ENCODE measurements at regions not wholly inside any gene's neighbourhood (a gene's known extent, or its start where the extent isn't known, plus 50 kb on each side); places are given as distances from the start of the nearest gene placed in this dataset.

- H3K4me1 ChIP-seq: no peaks in the 10 kb centered on the region
- no peak overlapping the region for H3K4me3 ChIP-seq
- no peak overlapping the region for H3K27ac ChIP-seq
- WGBS: 92% methylated on average over 2 of the region's 2 CpGs
- no peaks in the 10 kb centered on the region for H3K36me3 ChIP-seq
- TF ChIP-seq POLR2A (IDR thresholded peaks at IDR 0.05) (no peak), EP300 (IDR thresholded peaks at IDR 0.05) (no peak), POLR2AphosphoS5 (IDR thresholded peaks at IDR 0.05) (no peak), CTCF (IDR thresholded peaks at IDR 0.05) (no peak)
- H3K27me3 ChIP-seq: no peaks in the 10 kb centered on the region
- H3K9me3 ChIP-seq: no peaks in the 10 kb centered on the region
- DNase-seq (ENCODE audit: low spot score in 2 of 2): no peak
Measured at GRCh38 chr2:184297085-184297484, 301.2 kb upstream of the ZNF804A start.

DNA sequence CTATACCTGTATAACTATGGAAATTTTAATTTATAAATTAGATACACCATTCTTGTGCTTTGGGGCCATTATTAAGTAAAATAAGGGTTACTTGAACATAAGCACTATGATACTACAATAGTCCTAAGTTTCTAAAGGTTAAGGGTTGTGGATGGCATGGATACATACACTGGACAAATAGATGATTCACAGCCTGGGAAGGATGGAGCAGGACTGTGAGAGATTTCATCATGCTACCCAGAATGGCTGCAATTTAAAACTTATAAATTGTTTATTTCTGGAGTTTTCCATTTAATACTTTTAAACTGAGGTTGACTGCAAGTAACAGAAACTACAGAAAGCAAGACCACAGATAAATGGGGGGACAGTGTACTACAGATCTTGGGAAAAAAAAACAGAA is 295.8 kb upstream of the ZNF804A start:
- Histone ChIP-seq H3K4me3 (no peak overlapping the region), H3K36me3 (no peaks in the 10 kb centered on the region), H3K9me3 (no peaks in the 10 kb centered on the region), H3K27me3 (no peaks in the 10 kb centered on the region), H3K4me1 (no peaks in the 10 kb centered on the region), H3K27ac (no peak overlapping the region)
- TF ChIP-seq EP300 (IDR thresholded peaks at IDR 0.05): no peak
- no peak for TF ChIP-seq POLR2A (IDR thresholded peaks at IDR 0.05)
- TF ChIP-seq CTCF (IDR thresholded peaks at IDR 0.05): no peak
- no peak for TF ChIP-seq POLR2AphosphoS5 (IDR thresholded peaks at IDR 0.05)
- no peak for DNase-seq (ENCODE audit: low spot score in 2 of 2)

GRCh38 chr2:184304006-184304405 is 294.3 kb upstream of the ZNF804A start:
- no peaks in the 10 kb centered on the region for H3K9me3 ChIP-seq
- no peak overlapping the region for H3K27ac ChIP-seq
- DNase-seq (ENCODE audit: low spot score in 2 of 2): no peak
- H3K4me1 ChIP-seq: no peaks in the 10 kb centered on the region
- no peaks in the 10 kb centered on the region for H3K36me3 ChIP-seq
- H3K27me3 ChIP-seq: no peaks in the 10 kb centered on the region
- TF ChIP-seq EP300 (IDR thresholded peaks at IDR 0.05): no peak
- no peak for TF ChIP-seq POLR2AphosphoS5 (IDR thresholded peaks at IDR 0.05)
- no peak for TF ChIP-seq POLR2A (IDR thresholded peaks at IDR 0.05)
- no peak for TF ChIP-seq CTCF (IDR thresholded peaks at IDR 0.05)
- H3K4me3 ChIP-seq: no peak overlapping the region

DNA sequence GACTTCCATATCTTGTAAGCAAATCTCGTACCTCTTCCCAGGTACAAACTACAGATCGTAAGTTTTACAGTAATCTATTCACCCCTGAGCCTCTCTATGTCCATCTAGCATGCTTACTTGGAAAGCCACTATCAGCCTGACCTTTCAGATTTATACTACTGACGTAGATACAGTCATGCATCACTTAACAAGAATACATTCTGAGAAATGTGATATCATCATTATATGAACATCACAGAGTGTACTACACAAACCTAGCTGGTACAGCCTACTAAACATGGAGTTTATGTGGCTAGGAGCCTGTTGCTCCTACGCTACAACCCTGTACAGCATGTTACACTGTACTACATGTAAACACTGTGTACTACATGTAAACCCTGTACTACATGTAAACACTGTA is 293.2 kb upstream of the ZNF804A start:
- 84% methylated on average over 4 of the region's 4 CpGs for WGBS
- no peaks in the 10 kb centered on the region for H3K36me3 ChIP-seq
- no peak for TF ChIP-seq POLR2A (IDR thresholded peaks at IDR 0.05)
- TF ChIP-seq EP300 (IDR thresholded peaks at IDR 0.05): no peak
- TF ChIP-seq CTCF (IDR thresholded peaks at IDR 0.05): no peak
- no peak for TF ChIP-seq POLR2AphosphoS5 (IDR thresholded peaks at IDR 0.05)
- no peak for DNase-seq (ENCODE audit: low spot score in 2 of 2)
- no peak overlapping the region for H3K4me3 ChIP-seq
- no peaks in the 10 kb centered on the region for H3K9me3 ChIP-seq
- no peaks in the 10 kb centered on the region for H3K4me1 ChIP-seq
- H3K27me3 ChIP-seq: no peaks in the 10 kb centered on the region
- no peak overlapping the region for H3K27ac ChIP-seq

DNA sequence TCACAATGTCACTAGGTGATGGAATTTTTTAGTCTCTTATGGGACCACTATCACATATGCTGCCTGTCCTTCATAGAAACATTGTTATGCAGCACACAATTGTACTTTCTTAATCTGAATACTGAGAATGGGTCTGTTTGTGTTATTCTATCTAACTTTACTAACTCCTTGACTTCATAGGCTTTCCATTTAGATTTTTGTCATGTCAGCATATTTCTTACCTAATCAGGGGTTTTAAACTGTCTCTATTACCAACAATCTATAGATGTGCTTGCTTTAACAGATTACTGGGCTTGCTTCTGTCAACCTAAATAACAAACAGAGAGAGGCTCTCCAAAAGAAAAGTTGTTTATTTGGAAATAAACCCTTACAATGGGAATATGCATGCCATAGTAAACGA is 289.6 kb upstream of the ZNF804A start:
- H3K4me1 ChIP-seq: no peaks in the 10 kb centered on the region
- no peaks in the 10 kb centered on the region for H3K9me3 ChIP-seq
- 78% methylated on average over 1 of the region's 1 CpG for WGBS
- no peak overlapping the region for H3K27ac ChIP-seq
- TF ChIP-seq POLR2AphosphoS5 (IDR thresholded peaks at IDR 0.05) (no peak), CTCF (IDR thresholded peaks at IDR 0.05) (no peak), POLR2A (IDR thresholded peaks at IDR 0.05) (no peak), EP300 (IDR thresholded peaks at IDR 0.05) (no peak)
- no peak overlapping the region for H3K4me3 ChIP-seq
- DNase-seq (ENCODE audit: low spot score in 2 of 2): no peak
- no peaks in the 10 kb centered on the region for H3K27me3 ChIP-seq
- H3K36me3 ChIP-seq: no peaks in the 10 kb centered on the region

Data from suprapubic skin (tissue), 4 donors.